ENCODE measurements at regions not wholly inside any gene's neighbourhood (a gene's known extent, or its start where the extent isn't known, plus 50 kb on each side); places are given as distances from the start of the nearest gene placed in this dataset.
"Not testable (repeated sequence)": the region's sequence is repeated elsewhere in the genome, so short reads cannot be mapped to it uniquely, and the experiment has no call there.

- no peak for ATAC-seq
- intact Hi-C loops (cut with DNase I): no loop called here
- DNase-seq: no peak
These were observed 192.8 kb upstream of the RGS6 start for GRCh38 chr14:71739273-71739990.

- ATAC-seq: peak in 1 of 2 donors; percentile 34
- intact Hi-C loops (cut with DNase I): no loop called here
- DNase-seq: no peak
These were observed 191.0 kb upstream of the RGS6 start for GRCh38 chr14:71741241-71741640.

DNA sequence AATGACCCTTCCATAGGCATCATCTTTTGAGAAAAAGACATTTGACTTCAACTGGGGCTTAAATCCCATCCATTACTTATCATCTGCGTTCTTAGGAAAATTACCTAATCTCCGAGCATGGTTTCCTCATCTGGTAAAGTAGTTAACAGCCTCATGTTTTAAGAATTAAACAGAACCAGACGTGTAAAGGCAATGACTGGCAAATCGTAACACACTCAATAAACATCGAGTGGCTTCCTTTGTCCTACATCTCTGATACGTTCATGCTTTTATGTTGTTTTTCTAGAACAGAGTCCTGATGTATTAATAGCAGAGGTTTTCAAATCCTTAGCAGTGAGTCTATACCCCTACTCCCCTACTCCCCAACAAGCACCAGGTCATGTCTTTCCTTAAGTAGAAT lies 189.7 kb upstream of the RGS6 start:
- ATAC-seq: no peak
- intact Hi-C loops (cut with DNase I): no loop called here
- DNase-seq: no peak

DNA sequence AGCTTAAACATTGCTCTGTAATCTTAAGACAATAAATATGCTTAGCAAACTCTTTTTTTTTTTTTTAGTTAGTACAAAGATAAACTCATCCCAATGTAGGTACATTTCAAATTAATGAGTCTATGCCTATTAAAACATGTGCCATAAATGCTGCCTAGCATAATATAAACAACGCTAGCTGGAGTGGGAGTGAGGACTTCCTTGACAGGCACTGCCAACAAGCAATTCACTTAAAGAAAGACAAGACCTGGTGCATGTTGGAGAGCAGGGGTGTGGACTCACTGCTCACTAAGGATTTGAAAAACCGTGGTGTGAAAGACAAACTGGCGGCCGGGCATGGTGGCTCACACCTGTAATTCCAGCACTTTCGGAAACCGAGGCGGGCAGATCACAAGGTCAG lies 187.2 kb upstream of the RGS6 start:
- intact Hi-C loops (cut with DNase I): no loop called here
- ATAC-seq (no peak), DNase-seq (no peak)

GRCh38 chr14:71748196-71748595 lies 184.0 kb upstream of the RGS6 start:
- DNase-seq: no peak
- no peak for ATAC-seq
- intact Hi-C loops (cut with DNase I): no loop called here

GRCh38 chr14:71749613-71750238 lies 182.5 kb upstream of the RGS6 start:
- ATAC-seq: no peak
- intact Hi-C loops (cut with DNase I): loop anchor here in 1 of 2 donors (10.0 kb wide), 1 partner anchor 425 kb away; the partner anchor contains the start of gene SIPA1L1
- DNase-seq: no peak

DNA sequence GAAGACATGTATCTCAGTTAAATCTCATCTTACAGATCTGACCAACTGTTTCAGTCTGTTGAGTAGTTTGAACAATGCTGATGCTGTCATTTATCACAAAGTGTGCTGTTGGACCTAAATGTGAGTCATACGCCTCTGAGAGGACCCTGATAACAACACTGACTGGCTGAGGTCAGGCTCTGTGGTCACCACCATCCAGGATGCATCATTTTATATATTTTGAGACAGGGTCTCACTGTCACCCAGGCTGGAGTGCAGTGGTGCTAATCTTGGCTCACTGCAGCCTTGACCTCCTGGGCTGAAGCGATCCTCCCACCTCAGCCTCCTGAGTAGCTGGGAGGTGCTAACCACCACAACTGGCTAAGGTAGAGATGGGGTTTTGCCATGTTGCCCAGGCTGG lies 181.0 kb upstream of the RGS6 start:
- ATAC-seq: no peak

DNA sequence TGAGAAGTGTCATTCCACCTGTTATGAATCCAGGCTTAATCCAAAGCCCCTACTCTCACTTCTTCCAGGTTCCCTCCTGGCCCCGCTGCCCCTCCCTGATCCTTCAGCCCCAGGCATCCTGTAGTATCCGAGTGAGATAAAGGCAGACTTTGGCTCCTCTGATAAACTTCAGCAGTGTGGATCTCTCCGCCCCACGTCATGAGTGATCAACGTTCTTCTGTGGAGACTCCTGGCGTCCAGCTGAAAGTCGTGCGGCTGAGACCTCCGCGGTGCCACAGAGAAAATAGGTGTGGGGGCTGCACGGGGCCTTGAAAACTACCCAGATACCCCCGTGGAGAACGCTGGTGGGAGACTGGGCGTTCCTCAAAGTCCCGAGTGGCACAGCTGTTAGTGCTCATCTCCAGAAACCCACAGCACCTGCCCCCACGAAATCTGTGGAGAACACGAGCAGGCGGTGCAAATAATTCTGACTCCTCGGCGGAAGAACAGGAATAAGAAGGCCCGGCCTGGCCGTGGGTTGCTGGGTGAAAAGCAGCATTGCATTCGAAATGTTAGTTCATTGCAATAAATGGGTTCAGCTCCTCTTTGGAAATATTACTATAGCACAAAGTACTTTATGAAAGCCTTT lies 180.0 kb upstream of the RGS6 start:
- no peak for DNase-seq

More for the DNA sequence above, 181.0 kb upstream of the RGS6 start:
- intact Hi-C loops (cut with DNase I): loop anchor here in 1 of 2 donors (10.0 kb wide), 1 partner anchor 426 kb away; the partner anchor contains the start of gene SIPA1L1
- DNase-seq: no peak

DNA sequence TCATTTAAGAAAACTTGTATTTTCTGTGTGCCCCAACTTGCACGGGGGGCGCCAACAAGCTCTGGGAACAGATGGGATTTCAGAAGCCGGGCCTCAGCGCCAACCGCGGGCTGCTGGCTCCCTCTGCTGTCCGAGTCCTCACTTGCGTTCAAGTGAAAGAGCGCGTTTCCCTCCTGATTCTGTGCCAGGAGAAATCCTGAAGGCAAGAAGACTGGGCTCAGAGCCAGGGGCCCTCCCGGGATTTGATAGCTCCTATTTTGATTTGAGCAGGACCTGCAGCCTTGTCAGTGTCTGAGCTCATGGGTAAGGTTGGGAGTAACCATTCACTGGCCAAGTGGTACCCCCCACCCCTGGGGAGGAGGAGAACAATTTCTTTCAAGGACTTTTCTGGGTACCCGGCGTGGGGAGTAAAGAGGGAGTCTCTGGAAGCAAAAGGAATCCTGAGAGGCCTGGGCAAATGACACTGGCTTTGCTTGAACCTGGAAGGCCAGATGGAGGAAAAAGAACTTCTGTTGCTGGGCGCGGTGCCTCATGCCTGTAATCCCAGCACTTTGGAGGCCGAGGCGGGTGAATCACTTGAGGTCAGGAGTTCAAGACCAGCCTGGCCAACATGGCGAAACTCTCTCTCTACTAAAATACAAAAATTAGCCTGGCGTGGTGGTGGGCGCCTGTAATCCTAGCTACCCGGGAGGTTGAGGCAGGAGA lies 179.0 kb upstream of the RGS6 start:
- intact Hi-C loops (cut with DNase I): loop anchor here (1.0 to 10.0 kb wide), 3 partner anchors 428 to 614 kb away; partner anchors contain the start of gene SIPA1L1 (in 1 of the 2)
- ATAC-seq: peak; percentile 91 to 92
- DNase-seq: peak; percentile 95

More for the DNA sequence above, 180.0 kb upstream of the RGS6 start:
- intact Hi-C loops (cut with DNase I): loop anchor here (2.0 to 10.0 kb wide), 2 partner anchors 427 to 613 kb away; partner anchors contain the start of gene SIPA1L1 (in 1 of the 2)
- no peak for ATAC-seq

DNA sequence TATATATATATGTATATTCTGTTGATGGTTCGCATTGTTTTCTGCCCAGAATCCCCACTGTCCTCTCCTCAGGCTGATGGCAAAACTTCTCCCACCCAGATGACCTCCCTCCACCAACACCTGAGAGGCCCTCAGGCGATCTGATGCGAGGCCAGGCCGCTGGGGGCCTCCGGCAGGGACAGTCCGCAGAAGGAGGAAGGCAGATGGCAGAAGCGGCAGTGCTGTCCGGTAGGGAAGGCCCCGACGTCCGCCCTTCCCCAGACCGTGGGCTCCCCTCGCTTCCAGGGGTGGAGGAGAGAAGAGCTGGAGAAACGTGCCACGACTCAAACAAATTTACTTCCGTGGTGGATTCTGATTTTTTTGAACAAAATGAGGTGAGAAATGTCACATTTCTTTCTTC lies 178.3 kb upstream of the RGS6 start:
- no peak for ATAC-seq
- intact Hi-C loops (cut with DNase I): loop anchor here (1.0 to 10.0 kb wide), 3 partner anchors 429 to 615 kb away; partner anchors contain the start of gene SIPA1L1 (in 1 of the 2)

GRCh38 chr14:71754422-71755095 lies 177.7 kb upstream of the RGS6 start:
- DNase-seq (no peak), ATAC-seq (no peak)
- intact Hi-C loops (cut with DNase I): loop anchor here in 1 of 2 donors (10.0 kb wide), 1 partner anchor 430 kb away; the partner anchor contains the start of gene SIPA1L1

More for the DNA sequence above, 178.3 kb upstream of the RGS6 start:
- no peak for DNase-seq

- intact Hi-C loops (cut with DNase I): loop anchor here in 1 of 2 donors (10.0 kb wide), 1 partner anchor 434 kb away; the partner anchor contains the start of gene SIPA1L1
- ATAC-seq: no peak
These were observed 173.8 kb upstream of the RGS6 start for GRCh38 chr14:71758229-71758951.

GRCh38 chr14:71762575-71762974 lies 169.7 kb upstream of the RGS6 start:
- DNase-seq (no peak), ATAC-seq (no peak)
- intact Hi-C loops (cut with DNase I): no loop called here

More at GRCh38 chr14:71758229-71758951, 173.8 kb upstream of the RGS6 start:
- no peak for DNase-seq

DNA sequence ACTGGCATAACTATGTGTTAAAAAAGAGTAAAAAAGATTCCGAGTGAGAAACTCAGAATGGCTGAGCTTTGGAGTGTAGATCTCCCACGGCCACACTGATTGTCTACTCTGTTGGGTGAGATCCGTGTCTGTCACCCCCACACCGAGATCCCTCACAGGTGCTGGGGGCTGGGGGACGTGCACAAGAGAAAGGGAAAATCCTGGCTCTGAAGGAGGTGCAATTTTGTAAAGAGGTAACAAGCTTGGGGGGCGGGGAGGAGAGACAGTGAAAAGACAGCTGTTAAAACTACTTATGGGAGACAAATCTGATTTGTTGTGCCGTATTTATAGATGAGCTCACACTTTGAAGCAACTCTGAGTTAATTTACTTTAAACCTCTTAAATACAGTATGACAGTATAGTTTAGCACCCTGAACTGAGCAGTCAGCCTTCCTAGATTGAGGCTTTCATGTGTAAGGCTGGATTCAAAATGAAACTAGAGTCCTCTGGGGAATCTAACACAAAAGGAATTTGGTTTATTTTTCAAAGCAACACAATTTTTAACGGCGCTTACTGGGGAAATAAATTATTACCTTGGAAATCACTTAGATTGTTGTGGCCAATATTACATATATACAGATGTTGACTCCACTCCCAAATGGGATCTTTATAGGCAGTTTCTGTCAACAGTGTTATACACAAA lies 167.4 kb upstream of the RGS6 start:
- DNase-seq (no peak), ATAC-seq (no peak)
- intact Hi-C loops (cut with DNase I): no loop called here

DNA sequence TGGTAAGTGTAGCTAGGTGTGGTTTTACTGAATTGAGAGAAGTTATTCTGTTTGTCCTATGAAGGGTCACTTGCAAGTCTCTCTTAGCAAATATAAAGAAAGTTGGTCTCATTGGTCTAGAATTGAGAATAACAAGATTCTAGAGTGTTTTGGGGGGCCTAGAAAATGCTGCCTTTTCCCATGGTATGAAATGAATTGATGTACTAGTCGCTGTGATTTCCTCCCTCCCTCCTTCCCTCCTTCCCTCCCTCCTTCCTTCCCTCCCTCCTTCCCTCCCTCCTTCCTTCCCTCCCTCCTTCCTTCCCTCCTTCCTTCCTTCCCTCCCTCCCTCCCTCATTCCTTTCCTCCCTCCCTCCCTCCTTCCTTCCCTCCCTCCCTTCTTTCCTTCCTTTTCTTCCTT lies 166.7 kb upstream of the RGS6 start:
- ATAC-seq: no peak

GRCh38 chr14:71770431-71770830 lies 161.8 kb upstream of the RGS6 start:
- ATAC-seq: no peak
- intact Hi-C loops (cut with DNase I): no loop called here
- no peak for DNase-seq

More for the DNA sequence above, 166.7 kb upstream of the RGS6 start:
- DNase-seq: no peak
- intact Hi-C loops (cut with DNase I): no loop called here

- ATAC-seq; intact Hi-C loops (cut with DNase I): not testable (repeated sequence)
These were observed 160.8 kb upstream of the RGS6 start for GRCh38 chr14:71771421-71771820.

More at GRCh38 chr14:71771421-71771820, 160.8 kb upstream of the RGS6 start:
- DNase-seq: not testable (repeated sequence)

Data from left cardiac atrium (tissue), 4 donors.